Ishikawa (cell line): ENCODE measurements at regions not wholly inside any gene's neighbourhood (a gene's known extent, or its start where the extent isn't known, plus 50 kb on each side); places are given as distances from the start of the nearest gene placed in this dataset.

Experiments used
- CEBPB ChIP-seq: IDR thresholded peaks from 2 replicates; pipeline ENCODE4 v1.6.1; 2012
- CREB1 ChIP-seq: IDR thresholded peaks from 2 replicates; pipeline ENCODE4 v1.6.1; 2012; ENCODE audit warnings: low read depth
- EGR1 ChIP-seq: IDR thresholded peaks from 2 replicates; pipeline ENCODE4 v1.6.1; 2012
- EP300 ChIP-seq: IDR thresholded peaks from 2 replicates; pipeline ENCODE4 v1.6.1; 2012; ENCODE audit warnings: borderline replicate concordance
- FOXM1 ChIP-seq: IDR thresholded peaks from 2 replicates; pipeline ENCODE4 v1.6.1; 2012; ENCODE audit warnings: low read depth, borderline replicate concordance
- MAX ChIP-seq: IDR thresholded peaks from 2 replicates; pipeline ENCODE4 v1.6.1; 2012
- NFIC ChIP-seq: IDR thresholded peaks from 2 replicates; pipeline ENCODE4 v1.6.1; 2012
- RAD21 ChIP-seq: IDR thresholded peaks from 2 replicates; pipeline ENCODE4 v1.6.1; 2012; ENCODE audit warnings: low read depth
- REST ChIP-seq: IDR thresholded peaks from 2 replicates; pipeline ENCODE4 v1.6.1; 2012; ENCODE audit warnings: low read depth, mild to moderate bottlenecking
- TAF1 ChIP-seq: IDR thresholded peaks from 2 replicates; pipeline ENCODE4 v1.6.1; 2012; ENCODE audit warnings: low read depth, mild to moderate bottlenecking
- TCF12 ChIP-seq: IDR thresholded peaks from 2 replicates; pipeline ENCODE4 v1.6.1; 2012; ENCODE audit warnings: low read depth
- TEAD4 ChIP-seq: IDR thresholded peaks from 2 replicates; pipeline ENCODE4 v1.6.1; 2012
- USF1 ChIP-seq: IDR thresholded peaks from 2 replicates; pipeline ENCODE4 v1.6.1; 2012
- YY1 ChIP-seq: IDR thresholded peaks from 2 replicates; pipeline ENCODE4 v1.6.1; 2012; ENCODE audit warnings: low read depth
- ZBTB7A ChIP-seq: IDR thresholded peaks from 2 replicates; pipeline ENCODE4 v1.6.1; 2012; ENCODE audit warnings: low read depth

- TF ChIP-seq RAD21 (peak; percentile 86), EGR1 (no peak)
Measured at GRCh38 chr12:108457006-108457733, 57.9 kb upstream of the FICD start.

- no peak for TF ChIP-seq EGR1
- no peak for TF ChIP-seq NFIC
- no peak for TF ChIP-seq MAX
- no peak for TF ChIP-seq FOXM1
- TF ChIP-seq USF1: no peak
- TF ChIP-seq TCF12: no peak
- no peak for TF ChIP-seq YY1
- TF ChIP-seq REST: no peak
- no peak for TF ChIP-seq ZBTB7A
Measured at GRCh38 chr12:108455706-108456105, 59.4 kb upstream of the FICD start.

- TF ChIP-seq CREB1: no peak
- no peak for TF ChIP-seq FOXM1
Measured at GRCh38 chr12:108454539-108455139, 60.4 kb upstream of the FICD start.

GRCh38 chr12:108449478-108449877 is 65.6 kb upstream of the FICD start:
- TF ChIP-seq FOXM1 (no peak), USF1 (no peak), CEBPB (no peak), TCF12 (no peak), TAF1 (no peak), EP300 (no peak), REST (no peak), NFIC (no peak), TEAD4 (no peak)

- no peak for TF ChIP-seq ZBTB7A
- TF ChIP-seq FOXM1: no peak
- TF ChIP-seq YY1: no peak
- TF ChIP-seq CREB1: no peak
- TF ChIP-seq USF1: no peak
- no peak for TF ChIP-seq REST
- TF ChIP-seq EGR1: no peak
- no peak for TF ChIP-seq TAF1
- no peak for TF ChIP-seq TCF12
- no peak for TF ChIP-seq CEBPB
- TF ChIP-seq TEAD4: no peak
- no peak for TF ChIP-seq NFIC
Measured at GRCh38 chr12:108448246-108448645, 66.8 kb upstream of the FICD start.
